HG03095 (cell line): ENCODE measurements at regions not wholly inside any gene's neighbourhood (a gene's known extent, or its start where the extent isn't known, plus 50 kb on each side); places are given as distances from the start of the nearest gene placed in this dataset.
"Not testable (repeated sequence)": the region's sequence is repeated elsewhere in the genome, so short reads cannot be mapped to it uniquely, and the experiment has no call there.

Source experiments
- ATAC-seq: cut with Tn5 transposase; IDR thresholded peaks from one replicate; pipeline ENCODE4 v1.9.1; 2021; ENCODE audit warnings: moderate library complexity; ENCODE audit not compliant: unreplicated experiment

DNA sequence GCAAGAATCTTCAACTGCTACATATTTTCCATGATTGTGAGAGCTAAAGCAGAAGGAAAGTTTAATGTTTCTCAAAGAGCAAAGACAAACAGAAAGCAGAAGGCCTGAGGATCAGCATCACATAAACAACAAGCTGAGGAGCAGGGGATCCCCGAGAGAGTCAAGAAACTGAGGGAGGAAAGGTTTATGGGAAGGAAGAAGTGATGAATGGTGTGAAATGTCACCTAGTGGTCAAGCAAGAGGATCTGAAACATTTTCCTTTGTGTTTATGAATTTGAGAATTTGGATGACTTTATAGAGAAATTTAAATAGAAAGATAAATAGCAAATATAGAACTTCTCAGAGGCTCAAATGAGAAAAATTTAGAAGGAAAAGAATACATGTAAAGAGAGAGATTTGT, 481.9 kb downstream of the CHSY3 start:
- no peak for ATAC-seq

DNA sequence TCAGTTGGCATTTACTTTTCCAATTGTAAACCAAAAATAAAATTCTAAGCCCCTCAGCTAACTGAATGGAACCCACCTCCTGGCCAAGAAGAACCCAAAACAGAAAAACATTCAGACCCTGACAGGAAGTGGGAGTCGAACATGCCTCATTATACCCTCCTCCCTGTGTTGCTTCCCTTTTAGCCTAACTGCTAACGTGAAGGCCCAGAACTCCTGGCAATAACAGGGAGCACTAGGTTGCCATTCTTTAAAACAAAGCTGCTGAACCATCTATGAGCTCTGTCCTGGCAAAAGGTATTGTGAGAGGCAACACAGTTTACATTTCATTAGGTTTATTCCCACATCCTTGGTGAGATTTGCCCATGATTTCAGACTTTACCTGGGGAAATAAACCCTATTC, 481.4 kb downstream of the CHSY3 start:
- no peak for ATAC-seq

GRCh38 chr5:130365956-130366355, 461.7 kb downstream of the CHSY3 start:
- ATAC-seq, result no peak

GRCh38 chr5:130350131-130350530, 445.9 kb downstream of the CHSY3 start:
- ATAC-seq, result no peak

DNA sequence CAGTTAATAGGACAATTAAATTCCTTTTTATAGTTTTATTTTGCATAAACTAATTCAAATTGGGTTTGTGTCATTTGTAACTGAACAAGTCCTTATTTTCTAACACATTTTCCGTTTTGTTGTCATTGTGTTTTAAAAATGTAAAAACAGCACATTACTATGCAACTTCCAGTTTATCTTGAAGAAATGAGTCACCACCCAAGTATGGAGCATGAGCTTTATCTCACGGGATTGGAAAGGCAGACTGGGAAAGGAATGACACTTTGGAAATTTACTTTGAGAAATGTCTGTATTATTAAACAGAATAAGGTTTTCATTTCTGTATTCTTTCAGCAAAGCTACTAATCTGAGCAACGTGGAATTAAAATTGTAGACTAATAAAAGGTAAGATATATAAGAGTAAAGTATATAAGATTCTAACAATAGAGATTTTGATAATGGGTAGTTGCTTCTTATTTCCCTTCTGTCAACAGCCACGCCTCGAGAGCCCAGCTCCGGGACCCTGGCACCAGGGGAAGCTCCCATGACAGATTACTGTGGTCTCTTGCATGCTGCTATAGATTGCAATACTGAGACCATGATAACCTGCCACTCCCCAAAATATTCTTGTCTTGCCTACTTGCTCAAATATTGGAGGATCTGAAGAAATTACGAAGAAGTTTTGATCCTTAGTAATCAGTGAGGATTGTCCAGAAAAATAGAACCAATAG, 433.1 kb downstream of the CHSY3 start:
- ATAC-seq, result no peak

GRCh38 chr5:130335117-130335516, 430.9 kb downstream of the CHSY3 start:
- ATAC-seq, result no peak

- ATAC-seq, result no peak
Measured at GRCh38 chr5:130333089-130333488, 428.8 kb downstream of the CHSY3 start.

GRCh38 chr5:130331332-130331731, 427.1 kb downstream of the CHSY3 start:
- ATAC-seq, result no peak

GRCh38 chr5:130324953-130325671, 420.8 kb downstream of the CHSY3 start:
- no peak for ATAC-seq

- ATAC-seq, result peak; percentile 100
Measured at GRCh38 chr5:130323804-130324454, 419.7 kb downstream of the CHSY3 start.

GRCh38 chr5:130321931-130322330, 417.7 kb downstream of the CHSY3 start:
- ATAC-seq, result no peak

- no peak for ATAC-seq
Measured at GRCh38 chr5:130316971-130317680, 412.9 kb downstream of the CHSY3 start.

DNA sequence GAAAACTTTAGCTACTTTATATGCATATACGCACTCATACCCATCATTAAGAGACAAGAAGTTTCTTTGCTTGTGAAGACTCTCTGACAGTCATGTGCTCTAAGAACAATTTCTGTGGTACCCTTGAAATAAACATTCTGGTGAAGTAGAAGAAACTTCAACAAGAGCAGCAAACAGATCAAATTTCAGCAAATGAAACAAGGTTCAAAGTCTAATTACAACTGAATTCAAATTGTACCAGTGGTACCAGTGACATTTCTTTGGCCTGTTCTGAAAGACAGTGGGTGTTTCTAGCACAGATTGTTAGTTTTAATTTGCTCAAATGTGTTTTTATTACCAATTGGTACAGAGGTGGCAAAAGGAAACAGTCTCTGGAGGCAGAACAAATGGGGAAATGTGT, 391.0 kb downstream of the CHSY3 start:
- no peak for ATAC-seq

DNA sequence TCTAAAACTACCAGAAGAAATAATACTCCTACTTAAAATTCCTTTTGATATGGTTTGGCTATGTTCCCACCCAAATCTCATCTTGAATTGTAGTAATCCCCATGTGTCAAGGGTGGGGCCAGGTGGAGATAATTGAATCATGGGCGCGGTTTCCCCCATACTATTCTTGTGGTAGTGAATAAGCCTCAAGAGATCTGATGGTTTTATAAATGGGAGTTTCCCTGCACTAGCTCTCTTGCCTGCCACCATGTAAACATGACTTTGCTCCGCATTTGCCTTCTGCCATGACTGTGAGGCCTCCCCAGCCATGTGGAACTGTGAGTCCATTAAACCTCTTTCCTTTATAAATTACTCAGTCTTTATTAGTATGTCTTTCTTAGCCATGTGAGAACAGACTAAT, 390.5 kb downstream of the CHSY3 start:
- ATAC-seq, result not testable (repeated sequence)

- no peak for ATAC-seq
Measured at GRCh38 chr5:130290219-130290618, 386.0 kb downstream of the CHSY3 start.

DNA sequence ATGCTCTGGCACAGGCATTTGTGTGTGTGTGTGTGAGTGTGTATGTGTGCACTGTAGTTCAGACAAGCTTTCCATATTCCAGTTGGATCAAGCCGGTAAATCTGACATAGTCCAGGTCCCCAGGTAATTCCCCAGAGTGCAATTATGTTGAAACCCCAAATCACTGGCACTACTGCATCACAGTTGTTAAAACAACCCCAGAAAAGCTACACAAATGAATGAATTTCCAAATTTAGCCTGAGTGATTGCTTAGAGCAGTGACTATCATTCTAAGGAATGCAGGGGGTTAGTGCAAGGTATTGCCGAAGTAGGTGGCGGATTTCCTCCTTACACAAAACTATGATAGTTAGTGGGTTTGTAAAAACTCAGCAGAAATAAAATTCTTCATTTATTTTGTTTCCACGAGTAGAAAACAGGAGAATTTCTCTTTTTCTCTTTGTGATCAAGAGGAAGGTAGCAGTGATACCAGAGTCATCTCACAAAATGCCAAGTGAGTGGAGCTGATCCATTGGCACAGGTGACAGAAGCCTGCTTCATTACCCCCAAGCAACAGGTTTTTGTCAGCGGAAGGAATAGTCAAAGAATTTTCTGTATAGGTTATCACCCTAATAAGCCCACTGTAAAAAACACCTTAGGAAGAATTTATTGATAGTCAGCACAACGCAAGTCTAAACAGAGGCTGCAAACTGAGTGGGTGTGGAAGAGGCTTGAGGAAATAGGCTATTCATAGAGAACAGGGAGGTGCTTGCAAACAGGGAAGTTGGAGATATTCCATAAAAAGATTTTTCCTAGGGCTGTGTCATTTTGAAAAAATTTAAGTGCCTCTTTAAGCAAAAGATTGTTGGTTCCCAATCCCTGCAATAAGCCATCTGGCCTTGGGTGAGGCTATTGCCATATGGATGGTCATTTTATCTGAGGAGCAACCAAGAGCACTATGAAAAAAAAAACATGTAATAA, 385.1 kb downstream of the CHSY3 start:
- ATAC-seq, result no peak

DNA sequence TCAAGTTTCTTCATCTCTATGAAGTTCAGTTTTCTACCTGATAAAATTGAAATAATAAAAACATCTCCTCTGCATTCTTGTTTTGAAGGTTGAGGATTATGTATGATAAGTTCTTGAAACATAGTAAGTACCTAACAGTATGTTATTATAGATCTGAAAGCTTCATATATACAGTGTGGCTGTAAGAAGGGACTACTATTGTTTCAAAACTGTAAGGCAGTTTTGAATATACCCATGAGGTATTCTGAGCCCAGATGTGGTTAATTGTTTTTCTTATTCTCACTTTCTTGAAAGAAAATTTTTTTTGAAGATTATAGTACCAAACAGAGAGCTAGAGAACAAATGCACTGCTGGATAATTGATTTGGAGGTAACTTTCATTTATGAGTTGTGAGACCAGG, 383.2 kb downstream of the CHSY3 start:
- ATAC-seq, result no peak

GRCh38 chr5:130286971-130287370, 382.7 kb downstream of the CHSY3 start:
- ATAC-seq, result no peak

DNA sequence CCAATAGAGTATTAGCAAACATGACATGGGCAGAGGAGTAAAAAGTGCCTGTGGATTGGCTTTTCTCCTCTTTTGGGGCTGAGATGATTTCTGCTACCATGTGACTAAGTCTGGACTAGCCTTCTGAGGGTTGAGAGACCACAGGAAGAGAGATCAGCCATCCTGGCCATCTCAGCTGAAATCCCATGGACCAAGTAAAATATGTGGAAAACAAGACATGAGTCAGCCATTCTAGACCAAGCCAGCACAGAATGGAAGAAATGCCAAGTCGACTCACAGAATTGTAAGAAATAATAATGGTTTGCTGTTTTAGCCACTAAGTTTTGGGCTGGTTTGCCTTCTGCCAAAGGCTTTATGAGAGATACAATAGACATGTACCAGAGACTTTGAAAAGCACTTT, 377.8 kb downstream of the CHSY3 start:
- no peak for ATAC-seq

- no peak for ATAC-seq
Measured at GRCh38 chr5:130280528-130281217, 376.4 kb downstream of the CHSY3 start.
